SH-SY5Y (cell line): ENCODE measurements at regions not wholly inside any gene's neighbourhood (a gene's known extent, or its start where the extent isn't known, plus 50 kb on each side); places are given as distances from the start of the nearest gene placed in this dataset.
A peak's percentile ranks its signal among the peaks of the same experiment; 100 is the strongest.

ENCODE experiments used
- GATA2 ChIP-seq: IDR thresholded peaks from 2 replicates; pipeline ENCODE4 v1.6.1; 2011; ENCODE audit warnings: mild to moderate bottlenecking, low read depth, low read length
- GATA3 ChIP-seq: IDR thresholded peaks from 2 replicates; pipeline ENCODE4 v1.6.1; 2011; ENCODE audit warnings: low read depth, mild to moderate bottlenecking, low read length, moderate library complexity

- no peak for TF ChIP-seq GATA3
- no peak for TF ChIP-seq GATA2
These were observed 256.1 kb upstream of the RPL38 start for GRCh38 chr17:73947281-73947965.

- TF ChIP-seq GATA2 (no peak), GATA3 (no peak)
These were observed 255.5 kb upstream of the RPL38 start for GRCh38 chr17:73947966-73948355.

- TF ChIP-seq GATA3, result no peak
- TF ChIP-seq GATA2, result no peak
These were observed 253.4 kb upstream of the RPL38 start for GRCh38 chr17:73949903-73950592.

GRCh38 chr17:73950593-73950914 lies 252.9 kb upstream of the RPL38 start:
- TF ChIP-seq GATA2 (no peak), GATA3 (no peak)

GRCh38 chr17:73952082-73952479 lies 251.4 kb upstream of the RPL38 start:
- TF ChIP-seq GATA3, result no peak
- no peak for TF ChIP-seq GATA2

- TF ChIP-seq GATA3 (no peak), GATA2 (no peak)
These were observed 250.8 kb upstream of the RPL38 start for GRCh38 chr17:73952480-73953205.

GRCh38 chr17:73953206-73954033 lies 250.1 kb upstream of the RPL38 start:
- TF ChIP-seq GATA2 (no peak), GATA3 (no peak)

- TF ChIP-seq GATA2, result no peak
- no peak for TF ChIP-seq GATA3
These were observed 248.5 kb upstream of the RPL38 start for GRCh38 chr17:73954951-73955350.

GRCh38 chr17:73955616-73956015 lies 247.9 kb upstream of the RPL38 start:
- no peak for TF ChIP-seq GATA3
- TF ChIP-seq GATA2, result no peak

- TF ChIP-seq GATA3, result no peak
- no peak for TF ChIP-seq GATA2
These were observed 247.3 kb upstream of the RPL38 start for GRCh38 chr17:73956169-73956568.

GRCh38 chr17:73956595-73957465 lies 246.6 kb upstream of the RPL38 start:
- no peak for TF ChIP-seq GATA3
- no peak for TF ChIP-seq GATA2

GRCh38 chr17:73957564-73957963 lies 245.9 kb upstream of the RPL38 start:
- TF ChIP-seq GATA3 (no peak), GATA2 (peak; percentile 93)

- no peak for TF ChIP-seq GATA3
These were observed 245.0 kb upstream of the RPL38 start for GRCh38 chr17:73958453-73958852.

GRCh38 chr17:73960469-73960868 lies 243.0 kb upstream of the RPL38 start:
- TF ChIP-seq GATA3 (no peak), GATA2 (no peak)
